ENCODE measurements at regions not wholly inside any gene's neighbourhood (a gene's known extent, or its start where the extent isn't known, plus 50 kb on each side); places are given as distances from the start of the nearest gene placed in this dataset.
"Not testable (repeated sequence)": the region's sequence is repeated elsewhere in the genome, so short reads cannot be mapped to it uniquely, and the experiment has no call there.

- DNase-seq (ENCODE audit: low read depth) = peak; percentile 7
Observed at GRCh38 chr4:9604031-9604892, 160.0 kb downstream of the DEFB131A start.

GRCh38 chr4:9604893-9605190 lies 160.6 kb downstream of the DEFB131A start:
- DNase-seq (ENCODE audit: low read depth) = not testable (repeated sequence)

- no peak for DNase-seq (ENCODE audit: low read depth)
Observed at GRCh38 chr4:9608300-9608699, 164.1 kb downstream of the DEFB131A start.

- not testable (repeated sequence) for DNase-seq (ENCODE audit: low read depth)
Observed at GRCh38 chr4:9610321-9610720, 166.1 kb downstream of the DEFB131A start.

GRCh38 chr4:9611101-9611500 lies 166.9 kb downstream of the DEFB131A start:
- DNase-seq (ENCODE audit: low read depth) = no peak

GRCh38 chr4:9636411-9636810 lies 145.0 kb upstream of the DRD5 start:
- DNase-seq (ENCODE audit: low read depth) = not testable (repeated sequence)

- not testable (repeated sequence) for DNase-seq (ENCODE audit: low read depth)
Observed at GRCh38 chr4:9659678-9660077, 121.8 kb upstream of the DRD5 start.

GRCh38 chr4:9660955-9661354 lies 120.5 kb upstream of the DRD5 start:
- DNase-seq (ENCODE audit: low read depth) = not testable (repeated sequence)

- DNase-seq (ENCODE audit: low read depth) = peak; percentile 27
Observed at GRCh38 chr4:9670725-9671124, 110.7 kb upstream of the DRD5 start.

- DNase-seq (ENCODE audit: low read depth) = not testable (repeated sequence)
Observed at GRCh38 chr4:9677357-9677756, 104.1 kb upstream of the DRD5 start.

GRCh38 chr4:9679704-9680478 lies 101.5 kb upstream of the DRD5 start:
- no peak for DNase-seq (ENCODE audit: low read depth)

GRCh38 chr4:9683174-9683573 lies 98.3 kb upstream of the DRD5 start:
- DNase-seq (ENCODE audit: low read depth) = not testable (repeated sequence)

GRCh38 chr4:9685016-9685415 lies 96.4 kb upstream of the DRD5 start:
- DNase-seq (ENCODE audit: low read depth) = not testable (repeated sequence)

- no peak for DNase-seq (ENCODE audit: low read depth)
Observed at GRCh38 chr4:9685692-9686091, 95.7 kb upstream of the DRD5 start.

- not testable (repeated sequence) for DNase-seq (ENCODE audit: low read depth)
Observed at GRCh38 chr4:9690636-9691237, 90.7 kb upstream of the DRD5 start.

GRCh38 chr4:9691238-9692065 lies 90.0 kb upstream of the DRD5 start:
- DNase-seq (ENCODE audit: low read depth) = peak; percentile 63

- DNase-seq (ENCODE audit: low read depth) = not testable (repeated sequence)
Observed at GRCh38 chr4:9692791-9693491, 88.5 kb upstream of the DRD5 start.

GRCh38 chr4:9694403-9694802 lies 87.0 kb upstream of the DRD5 start:
- DNase-seq (ENCODE audit: low read depth) = not testable (repeated sequence)

- not testable (repeated sequence) for DNase-seq (ENCODE audit: low read depth)
Observed at GRCh38 chr4:9695994-9696393, 85.4 kb upstream of the DRD5 start.

GRCh38 chr4:9696561-9696960 lies 84.9 kb upstream of the DRD5 start:
- not testable (repeated sequence) for DNase-seq (ENCODE audit: low read depth)

- not testable (repeated sequence) for DNase-seq (ENCODE audit: low read depth)
Observed at GRCh38 chr4:9702019-9702418, 79.4 kb upstream of the DRD5 start.

All from CMK (cell line).